GM12891 (cell line): ENCODE measurements at regions not wholly inside any gene's neighbourhood (a gene's known extent, or its start where the extent isn't known, plus 50 kb on each side); places are given as distances from the start of the nearest gene placed in this dataset.

Source experiments
- PAX5 ChIP-seq: IDR thresholded peaks from 2 replicates; pipeline ENCODE4 v1.6.1; 2011; ENCODE audit warnings: low read length, moderate library complexity, mild to moderate bottlenecking; ENCODE audit not compliant: insufficient read depth, severe bottlenecking
- POLR2AphosphoS5 ChIP-seq: IDR thresholded peaks from 2 replicates; pipeline ENCODE4 v1.6.1; 2011; ENCODE audit warnings: low read depth, low read length, control low read depth

DNA sequence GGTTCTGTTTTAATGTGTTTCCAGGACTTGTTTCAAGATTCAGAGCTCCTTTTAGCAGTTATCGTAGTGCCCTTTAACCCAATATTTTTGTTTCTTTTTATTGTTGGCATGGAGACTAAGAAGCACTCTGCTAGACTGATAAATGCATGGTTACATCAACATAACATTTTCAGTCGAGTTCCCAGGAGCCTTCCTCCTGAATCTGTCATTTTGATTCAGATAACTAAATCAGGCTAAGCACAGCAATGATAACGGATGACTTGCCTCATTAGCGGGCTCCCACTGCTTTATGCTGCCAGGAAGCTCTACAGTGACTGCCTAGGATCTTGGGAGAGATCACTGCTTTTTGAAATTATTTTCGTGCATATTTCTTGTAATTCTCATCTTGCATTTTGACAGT lies 772.8 kb upstream of the GJE1 start:
- TF ChIP-seq POLR2AphosphoS5 (no peak), PAX5 (no peak)
